H1 (cell line): ENCODE measurements at regions not wholly inside any gene's neighbourhood (a gene's known extent, or its start where the extent isn't known, plus 50 kb on each side); places are given as distances from the start of the nearest gene placed in this dataset.

Experiments used
- CTCF ChIA-PET: fragments of 300-600 bp; sonication (Branson Sonifier 250); formaldehyde crosslinking; loops from one replicate; lab custom pipeline; 2021; ENCODE audit not compliant: partially characterized antibody; lab: Charles Lee
- POLR2A ChIA-PET: fragments of 300-600 bp; sonication (Branson Sonifier 250); formaldehyde crosslinking; loops from one replicate; lab custom pipeline; 2021; ENCODE audit warnings: inconsistent platforms; ENCODE audit not compliant: partially characterized antibody; lab: Charles Lee
- DNase-seq, 2 experiments: peaks; one replicate each; pipeline versions ENCODE4 v3.0.0 to v3.0.0-alpha.2; 2010 to 2022; ENCODE audit warnings: low spot score in 2 of 2, low read depth in 1 of 2, mixed read lengths in 1 of 2
- FAIRE-seq: peaks from 2 replicates; lab custom pipeline; 2011; peaks lifted over from hg19 to GRCh38; lab: Jason Lieb, UNC
- H2AFZ ChIP-seq: 2 replicates; pipeline ENCODE4 v1.8.1; 2012; ENCODE audit warnings: low read length, inconsistent platforms
- H2AK5ac ChIP-seq: 2 replicates; pipeline ENCODE4 v1.6.1; 2013; ENCODE audit warnings: low read depth, low read length
- H2BK120ac ChIP-seq: replicated peaks from 2 replicates; pipeline ENCODE3; 2013; ENCODE audit warnings: low read depth, low read length, inconsistent platforms
- H2BK12ac ChIP-seq: 2 replicates; pipeline ENCODE4 v1.6.1; 2013; ENCODE audit warnings: low read depth, low read length
- H2BK15ac ChIP-seq: 2 replicates; pipeline ENCODE4 v1.6.1; 2013; ENCODE audit warnings: low read length
- H2BK20ac ChIP-seq: 2 replicates; pipeline ENCODE4 v1.6.1; 2013; ENCODE audit warnings: low read length
- H2BK5ac ChIP-seq: 2 replicates; pipeline ENCODE4 v1.6.1; 2013; ENCODE audit warnings: low read depth, low read length
- H3K14ac ChIP-seq: 2 replicates; pipeline ENCODE4 v1.6.1; 2013; ENCODE audit warnings: inconsistent platforms; ENCODE audit not compliant: insufficient read length
- H3K18ac ChIP-seq: 2 replicates; pipeline ENCODE4 v1.6.1; 2013; ENCODE audit warnings: low read length; ENCODE audit errors: extremely low read depth
- H3K23ac ChIP-seq: 2 replicates; pipeline ENCODE4 v1.6.1; 2013; ENCODE audit warnings: inconsistent platforms; ENCODE audit not compliant: insufficient read length
- H3K23me2 ChIP-seq: 2 replicates; pipeline ENCODE4 v1.6.1; 2013; ENCODE audit warnings: low read depth, low read length
- H3K27ac ChIP-seq: 2 replicates; pipeline ENCODE4 v1.6.1; 2011; ENCODE audit warnings: low read depth, low read length, inconsistent platforms
- H3K27me3 ChIP-seq, 4 experiments: replicated peaks in 1 of 4; 1 replicate in 1 of 4; 2 replicates in 3 of 4; pipeline versions ENCODE4 v1.6.1 to v1.8.1; 2011 to 2013; ENCODE audit warnings: low read length in 3 of 4, mild to moderate bottlenecking in 3 of 4, inconsistent platforms in 2 of 4, mixed read lengths in 2 of 4, moderate library complexity in 1 of 4; ENCODE audit not compliant: control insufficient read depth in 3 of 4, insufficient read depth in 3 of 4; ENCODE audit errors: extremely low read depth in 1 of 4
- H3K36me3 ChIP-seq, 4 experiments: 2 replicates each; pipeline versions ENCODE4 v1.6.1 to v1.8.1; 2011 to 2013; ENCODE audit warnings: mild to moderate bottlenecking in 4 of 4, low read length in 3 of 4, moderate library complexity in 2 of 4, control low read depth in 1 of 4, inconsistent platforms in 1 of 4; ENCODE audit not compliant: insufficient read depth in 4 of 4, control insufficient read depth in 2 of 4
- H3K4ac ChIP-seq: replicated peaks from 2 replicates; pipeline ENCODE3; 2013; ENCODE audit warnings: low read length, low read depth, mixed read lengths, inconsistent platforms; ENCODE audit not compliant: insufficient read length
- H3K4me1 ChIP-seq, 4 experiments: replicated peaks in 1 of 4; 1 replicate in 1 of 4; 2 replicates in 3 of 4; pipeline versions ENCODE4 v1.6.1 to v1.8.1; 2011 to 2013; ENCODE audit warnings: low read length in 3 of 4, inconsistent platforms in 2 of 4, mixed read lengths in 1 of 4; ENCODE audit not compliant: insufficient read depth in 4 of 4, control insufficient read depth in 3 of 4
- H3K4me2 ChIP-seq, 2 experiments: 2 replicates each; pipeline versions ENCODE4 v1.6.1 to v1.8.1; 2011 to 2013; ENCODE audit warnings: low read depth in 2 of 2, low read length in 2 of 2, control low read depth in 1 of 2, inconsistent platforms in 1 of 2, mild to moderate bottlenecking in 1 of 2; ENCODE audit not compliant: insufficient read depth in 1 of 2
- H3K4me3 ChIP-seq, 4 experiments: fragments of 200-600, 300-600 bp in 1 of 4; sonication (generic), shearing (Covaris generic), sonication (Bioruptor Twin) in 1 of 4; 2 replicates each; pipeline versions ENCODE4 v1.5.1 to v1.8.1; 2011 to 2016; ENCODE audit warnings: low read length in 4 of 4, low read depth in 3 of 4, control low read depth in 2 of 4, inconsistent platforms in 2 of 4, mild to moderate bottlenecking in 2 of 4, mixed read lengths in 1 of 4, moderate library complexity in 1 of 4; ENCODE audit not compliant: insufficient read depth in 2 of 4; ENCODE audit errors: extremely low read depth in 1 of 4
- H3K56ac ChIP-seq: replicated peaks from 2 replicates; pipeline ENCODE3; 2013; ENCODE audit warnings: low read depth, mild to moderate bottlenecking, mixed read lengths, low read length, inconsistent platforms; ENCODE audit not compliant: insufficient read length
- H3K79me1 ChIP-seq: 2 replicates; pipeline ENCODE4 v1.6.1; 2013; ENCODE audit warnings: low read depth, low read length, control low read depth
- H3K79me2 ChIP-seq, 2 experiments: 2 replicates each; pipeline versions ENCODE4 v1.6.1 to v1.8.1; 2012 to 2013; ENCODE audit warnings: low read length in 2 of 2, mild to moderate bottlenecking in 2 of 2, inconsistent platforms in 1 of 2; ENCODE audit not compliant: insufficient read depth in 2 of 2, control insufficient read depth in 1 of 2
- H3K9ac ChIP-seq, 4 experiments: replicated peaks in 1 of 4; 1 replicate in 1 of 4; 2 replicates in 3 of 4; pipeline versions ENCODE4 v1.6.1 to v1.8.1; 2011 to 2013; ENCODE audit warnings: low read depth in 3 of 4, low read length in 3 of 4, control low read depth in 2 of 4, mild to moderate bottlenecking in 2 of 4, moderate library complexity in 2 of 4, inconsistent platforms in 1 of 4; ENCODE audit errors: extremely low read depth in 1 of 4
- H3K9me3 ChIP-seq, 2 experiments: 2 replicates each; pipeline versions ENCODE4 v1.6.1 to v1.8.1; 2012 to 2013; ENCODE audit warnings: mild to moderate bottlenecking in 2 of 2, moderate library complexity in 2 of 2, control low read depth in 1 of 2, inconsistent platforms in 1 of 2, low read depth in 1 of 2, low read length in 1 of 2, mixed read lengths in 1 of 2; ENCODE audit not compliant: insufficient read depth in 2 of 2
- H4K20me1 ChIP-seq, 2 experiments: replicated peaks in 1 of 2; 2 replicates each; pipeline versions ENCODE3 to v1.8.1; 2011 to 2013; ENCODE audit warnings: inconsistent platforms in 2 of 2, low read length in 2 of 2, mild to moderate bottlenecking in 1 of 2; ENCODE audit not compliant: insufficient read depth in 2 of 2, control insufficient read depth in 1 of 2
- H4K5ac ChIP-seq: 2 replicates; pipeline ENCODE4 v1.6.1; 2013; ENCODE audit warnings: low read length, low read depth, mixed read lengths, inconsistent platforms; ENCODE audit not compliant: insufficient read length
- H4K8ac ChIP-seq: 2 replicates; pipeline ENCODE4 v1.8.0; 2013; ENCODE audit warnings: mild to moderate bottlenecking, moderate library complexity, low read length, inconsistent platforms; ENCODE audit not compliant: insufficient read depth; ENCODE audit errors: extremely low read depth
- H4K91ac ChIP-seq: replicated peaks from 2 replicates; pipeline ENCODE3; 2013; ENCODE audit warnings: low read length, mixed read lengths, inconsistent platforms; ENCODE audit not compliant: insufficient read length
- ASH2L ChIP-seq: fragments of 200-600, 300-600 bp; sonication (generic); IDR thresholded peaks from one replicate; pipeline ENCODE4 v1.7.1; 2017; ENCODE audit warnings: low read length
- BCL11A ChIP-seq, 2 experiments: IDR thresholded peaks; one replicate each; pipeline ENCODE4 v1.6.1; 2011; ENCODE audit warnings: low read depth in 2 of 2, low read length in 2 of 2, mild to moderate bottlenecking in 2 of 2
- CBX5 ChIP-seq: fragments of 300-800, 300-1000 bp; sonication (generic); IDR thresholded peaks from 2 replicates; pipeline ENCODE4 v1.7.1; 2016; ENCODE audit warnings: antibody characterized with exemption, low read length, low read depth
- CBX8 ChIP-seq: fragments of 300-800, 300-1000 bp; sonication (generic); IDR thresholded peaks from 2 replicates; pipeline ENCODE4 v1.7.1; 2016; ENCODE audit warnings: low read depth, low read length, borderline replicate concordance
- CTBP2 ChIP-seq: IDR thresholded peaks from 2 replicates; pipeline ENCODE4 v1.7.0; 2011; ENCODE audit warnings: borderline replicate concordance, mild to moderate bottlenecking, moderate library complexity, mixed read lengths, low read length; ENCODE audit not compliant: insufficient read depth, insufficient read length
- JUN ChIP-seq: IDR thresholded peaks from 2 replicates; pipeline ENCODE4 v1.6.1; 2011; ENCODE audit warnings: low read depth, mild to moderate bottlenecking, improper control_type of control experiment, low read length
- JUND ChIP-seq: IDR thresholded peaks from 2 replicates; pipeline ENCODE4 v1.6.1; 2011; ENCODE audit warnings: mild to moderate bottlenecking, improper control_type of control experiment, low read length
- NANOG ChIP-seq: IDR thresholded peaks from 2 replicates; pipeline ENCODE4 v1.6.1; 2011; ENCODE audit warnings: low read length, low read depth, mild to moderate bottlenecking, inconsistent platforms; ENCODE audit not compliant: insufficient read depth, poor library complexity, severe bottlenecking
- RFX5 ChIP-seq: IDR thresholded peaks from 2 replicates; pipeline ENCODE4 v1.6.1; 2011; ENCODE audit warnings: low read depth, low read length, improper control_type of control experiment, borderline replicate concordance
- SIRT6 ChIP-seq: IDR thresholded peaks from one replicate; pipeline ENCODE4 v1.7.1; 2012; ENCODE audit warnings: low read length, inconsistent platforms
- SP2 ChIP-seq: IDR thresholded peaks from 2 replicates; pipeline ENCODE4 v1.6.1; 2012; ENCODE audit warnings: mild to moderate bottlenecking, low read length, inconsistent platforms
- SP4 ChIP-seq: IDR thresholded peaks from 2 replicates; pipeline ENCODE4 v1.6.1; 2012; ENCODE audit warnings: low read length, inconsistent platforms
- WGBS, 2 experiments: shearing (Covaris generic) in 1 of 2; methylation state at CpG; one replicate each; pipeline versions ENCODE4 v1.1.6 to v1.1.7; 2013 to 2015; ENCODE audit warnings: low lambda C conversion rate in 2 of 2, mixed read lengths in 2 of 2, inconsistent platforms in 1 of 2, low coverage in 1 of 2, missing lambda C conversion rate in 1 of 2; ENCODE audit not compliant: insufficient replicate concordance in 2 of 2, insufficient coverage in 1 of 2, insufficient read length in 1 of 2; ENCODE audit errors: extremely low coverage in 1 of 2, missing lambda C conversion rate in 1 of 2; 5-methylcytosine and 5-hydroxymethylcytosine counted together
- TF ChIP-seq, protein P1 (sequence below): IDR thresholded peaks from 2 replicates; pipeline ENCODE4 v1.6.1; 2011; ENCODE audit warnings: low read length, improper control_type of control experiment
- TF ChIP-seq, protein P2 (sequence below): IDR thresholded peaks from 2 replicates; pipeline ENCODE4 v1.6.1; 2011; ENCODE audit warnings: low read depth, mild to moderate bottlenecking, low read length; ENCODE audit not compliant: insufficient read depth

GRCh38 chr9:115808108-115808507 is 345.5 kb upstream of the PAPPA start:
- Histone ChIP-seq H3K79me2 (no peaks in the 10 kb centered on the region), H3K23ac (no peak overlapping the region), H3K4ac (no peak overlapping the region), H2AFZ (no peak overlapping the region), H3K14ac (no peak overlapping the region), H2BK5ac (no peak overlapping the region), H3K4me1 (no peaks in the 10 kb centered on the region), H3K4me3 (no peak overlapping the region), H3K9ac (no peak overlapping the region), H4K91ac (no peak overlapping the region), H3K18ac (no peak overlapping the region), H4K8ac (no peak overlapping the region), H4K20me1 (no peaks in the 10 kb centered on the region), H3K4me2 (no peak overlapping the region), H2BK120ac (no peak overlapping the region), H3K23me2 (no peaks in the 10 kb centered on the region), H2BK15ac (no peak overlapping the region), H3K56ac (no peak overlapping the region), H3K36me3 (no peaks in the 10 kb centered on the region), H3K27ac (no peak overlapping the region), H3K27me3 (no peaks in the 10 kb centered on the region), H2AK5ac (no peak overlapping the region), H3K9me3 (no peaks in the 10 kb centered on the region), H3K79me1 (no peaks in the 10 kb centered on the region), H2BK12ac (no peak overlapping the region), H2BK20ac (no peak overlapping the region), H4K5ac (no peak overlapping the region)
- FAIRE-seq (no peak), DNase-seq (no peak)
- 89% methylated on average over 2 of the region's 2 CpGs; no CpG with 5 or more reads in 1 of the 2 experiments for WGBS, 2 experiments
- POLR2A ChIA-PET: no interaction called here
- CTCF ChIA-PET: interaction anchor here (0.9 kb wide), 1 partner anchor 19 kb away, joined by 3 read pairs; no protein-coding TSS in a partner anchor
- no peak for TF ChIP-seq JUN
- no peak for TF ChIP-seq ASH2L
- TF ChIP-seq SP2: no peak
- TF ChIP-seq, protein P1, sequence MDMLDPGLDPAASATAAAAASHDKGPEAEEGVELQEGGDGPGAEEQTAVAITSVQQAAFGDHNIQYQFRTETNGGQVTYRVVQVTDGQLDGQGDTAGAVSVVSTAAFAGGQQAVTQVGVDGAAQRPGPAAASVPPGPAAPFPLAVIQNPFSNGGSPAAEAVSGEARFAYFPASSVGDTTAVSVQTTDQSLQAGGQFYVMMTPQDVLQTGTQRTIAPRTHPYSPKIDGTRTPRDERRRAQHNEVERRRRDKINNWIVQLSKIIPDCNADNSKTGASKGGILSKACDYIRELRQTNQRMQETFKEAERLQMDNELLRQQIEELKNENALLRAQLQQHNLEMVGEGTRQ: no peak
- TF ChIP-seq NANOG: no peak
- TF ChIP-seq BCL11A (IDR thresholded peaks at IDR 0.05; ENCODE audit: low read depth in 2 of 2, low read length in 2 of 2): no peak
- TF ChIP-seq RFX5: no peak
- no peak for TF ChIP-seq CBX8
- TF ChIP-seq, protein P2, sequence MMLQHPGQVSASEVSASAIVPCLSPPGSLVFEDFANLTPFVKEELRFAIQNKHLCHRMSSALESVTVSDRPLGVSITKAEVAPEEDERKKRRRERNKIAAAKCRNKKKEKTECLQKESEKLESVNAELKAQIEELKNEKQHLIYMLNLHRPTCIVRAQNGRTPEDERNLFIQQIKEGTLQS: no peak
- no peak for TF ChIP-seq SP4
- TF ChIP-seq CTBP2: no peak
- no peak for TF ChIP-seq SIRT6
- TF ChIP-seq CBX5: no peak
- TF ChIP-seq JUND: no peak
